Activated B cell treated with CpG ODN at 0.5 μM for 24 hours (primary cell): ENCODE measurements at regions not wholly inside any gene's neighbourhood (a gene's known extent, or its start where the extent isn't known, plus 50 kb on each side); places are given as distances from the start of the nearest gene placed in this dataset.

Source experiments
- ATAC-seq: fragments of 200-7000 bp; cut with Tn5 transposase; one replicate; pipeline ENCODE4 v1.10.0; 2021; ENCODE audit warnings: low read depth, mild to moderate bottlenecking, moderate library complexity
- CTCF ChIA-PET: fragments of 350-600 bp; sonication (Branson Sonifier 250); formaldehyde crosslinking; loops from one replicate; lab custom pipeline; 2021; ENCODE audit warnings: antibody characterized with exemption; lab: Charles Lee
- POLR2A ChIA-PET: fragments of 350-600 bp; sonication (Branson Sonifier 250); formaldehyde crosslinking; loops from one replicate; lab custom pipeline; 2021; ENCODE audit warnings: antibody characterized with exemption; lab: Charles Lee
- DNase-seq: peaks from one replicate; pipeline ENCODE4 v3.0.0; 2022
- H3K27ac Mint-ChIP-seq: one replicate; pipeline ENCODE4 v1.8.0; 2020; ENCODE audit warnings: mixed read lengths
- H3K27me3 Mint-ChIP-seq: one replicate; pipeline ENCODE4 v1.8.0; 2021; ENCODE audit warnings: mixed read lengths
- H3K36me3 Mint-ChIP-seq: one replicate; pipeline ENCODE4 v1.8.0; 2021; ENCODE audit warnings: low read depth, mixed read lengths
- H3K4me1 Mint-ChIP-seq: one replicate; pipeline ENCODE4 v1.8.0; 2021; ENCODE audit warnings: mixed read lengths
- H3K4me3 Mint-ChIP-seq: one replicate; pipeline ENCODE4 v1.8.0; 2020; ENCODE audit warnings: mild to moderate bottlenecking, mixed read lengths
- H3K9me3 Mint-ChIP-seq: one replicate; pipeline ENCODE4 v1.8.0; 2020; ENCODE audit warnings: mixed read lengths
- CTCF ChIP-seq: fragments of 200-600 bp; IDR thresholded peaks from one replicate; pipeline ENCODE4 v1.8.0; 2022; ENCODE audit warnings: antibody characterized with exemption, mild to moderate bottlenecking
- intact Hi-C: fragments of 100-400 bp; cut with micrococcal nuclease; formaldehyde crosslinking; loops from one replicate; pipeline ENCODE4 v1.15.1; 2024

GRCh38 chr6:77362055-77362454 lies 101.2 kb downstream of the HTR1B start:
- CTCF ChIA-PET = no interaction called here
- intact Hi-C loops = no loop called here
- Mint-ChIP-seq H3K36me3 (no peaks in the 10 kb centered on the region), H3K4me1 (no peaks in the 10 kb centered on the region), H3K27ac (no peak overlapping the region), H3K27me3 (no peaks in the 10 kb centered on the region), H3K9me3 (peaks cover 2% of the 10 kb centered on the region), H3K4me3 (no peak overlapping the region)
- TF ChIP-seq CTCF = no peak
- POLR2A ChIA-PET = no interaction called here
- DNase-seq (no peak), ATAC-seq (no peak)

DNA sequence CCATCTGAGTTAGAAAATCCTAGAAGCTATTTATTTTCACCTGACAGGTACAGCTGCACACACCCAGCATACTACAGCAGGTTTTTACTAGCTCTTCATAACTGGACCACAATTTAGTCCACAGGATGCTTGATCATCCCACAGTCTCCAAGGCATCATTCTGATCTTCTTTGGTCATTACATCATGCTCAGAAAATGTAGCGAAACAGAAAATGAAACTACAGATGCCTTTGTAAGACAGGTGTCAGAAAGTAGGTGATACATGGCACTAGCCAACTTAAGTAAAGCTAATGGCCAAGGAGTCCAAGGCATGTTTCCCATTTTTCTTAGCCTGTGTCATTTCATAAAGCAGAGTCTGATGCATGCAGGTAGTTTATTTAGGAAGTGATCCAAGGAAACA lies 102.3 kb downstream of the HTR1B start:
- no peaks in the 10 kb centered on the region for H3K4me1 Mint-ChIP-seq
- intact Hi-C loops = no loop called here
- CTCF ChIA-PET = no interaction called here

DNA sequence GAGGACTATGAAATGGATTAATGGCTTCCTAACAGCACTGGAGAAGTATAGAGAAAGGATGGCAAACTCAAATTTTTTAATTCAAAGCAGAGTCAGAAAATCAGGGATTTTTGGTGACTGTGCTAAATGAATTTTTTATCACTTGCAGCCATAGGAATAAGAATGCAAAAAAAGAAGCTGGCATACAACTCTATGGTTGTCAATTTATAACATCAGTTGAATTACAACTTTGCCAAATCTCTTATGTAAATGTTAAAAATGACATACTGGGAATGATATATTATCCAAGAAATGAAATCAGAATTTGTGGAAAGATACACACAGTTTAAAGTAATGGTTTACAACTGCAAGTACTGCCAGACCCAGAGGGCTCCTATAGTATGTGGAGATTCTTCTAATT lies 106.5 kb downstream of the HTR1B start:
- CTCF ChIA-PET = no interaction called here
- POLR2A ChIA-PET = no interaction called here
- intact Hi-C loops = no loop called here
- no peaks in the 10 kb centered on the region for H3K36me3 Mint-ChIP-seq
- H3K27ac Mint-ChIP-seq = no peak overlapping the region
- ATAC-seq (no peak), DNase-seq (no peak)
- no peak for TF ChIP-seq CTCF
- H3K4me3 Mint-ChIP-seq = no peak overlapping the region
- no peaks in the 10 kb centered on the region for H3K4me1 Mint-ChIP-seq
- H3K27me3 Mint-ChIP-seq = no peaks in the 10 kb centered on the region
- peaks cover 2% of the 10 kb centered on the region for H3K9me3 Mint-ChIP-seq

More for the DNA sequence above, 102.3 kb downstream of the HTR1B start:
- no peak overlapping the region for H3K4me3 Mint-ChIP-seq
- H3K27ac Mint-ChIP-seq = no peak overlapping the region
- H3K9me3 Mint-ChIP-seq = peaks cover 2% of the 10 kb centered on the region
- H3K36me3 Mint-ChIP-seq = no peaks in the 10 kb centered on the region
- ATAC-seq (no peak), DNase-seq (no peak)
- H3K27me3 Mint-ChIP-seq = no peaks in the 10 kb centered on the region
- no peak for TF ChIP-seq CTCF
- POLR2A ChIA-PET = no interaction called here

- ATAC-seq (no peak), DNase-seq (no peak)
- Mint-ChIP-seq H3K27me3 (no peaks in the 10 kb centered on the region), H3K27ac (no peak overlapping the region), H3K4me1 (no peaks in the 10 kb centered on the region), H3K36me3 (no peaks in the 10 kb centered on the region), H3K9me3 (peaks cover 4% of the 10 kb centered on the region), H3K4me3 (no peak overlapping the region)
- intact Hi-C loops = no loop called here
- ChIA-PET CTCF (no interaction called here), POLR2A (no interaction called here)
- TF ChIP-seq CTCF = no peak
These were observed 108.7 kb downstream of the HTR1B start for GRCh38 chr6:77354581-77354980.

GRCh38 chr6:77353129-77353528 lies 110.2 kb downstream of the HTR1B start:
- Mint-ChIP-seq H3K4me1 (no peaks in the 10 kb centered on the region), H3K27me3 (no peaks in the 10 kb centered on the region), H3K4me3 (no peak overlapping the region), H3K36me3 (no peaks in the 10 kb centered on the region), H3K9me3 (peaks cover 2% of the 10 kb centered on the region), H3K27ac (no peak overlapping the region)
- POLR2A ChIA-PET = no interaction called here
- ATAC-seq (no peak), DNase-seq (no peak)
- intact Hi-C loops = no loop called here
- no peak for TF ChIP-seq CTCF
- CTCF ChIA-PET = no interaction called here
